Right lobe of liver (tissue), 6 donors: ENCODE measurements at regions not wholly inside any gene's neighbourhood (a gene's known extent, or its start where the extent isn't known, plus 50 kb on each side); places are given as distances from the start of the nearest gene placed in this dataset.

Source experiments
- ATAC-seq, 4 donors: fragments of 200-7000 bp; cut with Tn5 transposase; one replicate each; pipeline ENCODE4 v1.9.1; 2020; ENCODE audit warnings: mild to moderate bottlenecking in 4 of 4, moderate library complexity in 4 of 4
- DNase-seq, 3 donors: peaks; one replicate each; pipeline ENCODE4 v3.0.0-alpha.2; 2020
- H3K27ac ChIP-seq, 3 donors: fragments of 200-600 bp; one replicate each; pipeline ENCODE4 v1.8.0; 2022
- H3K27me3 ChIP-seq, 2 donors: fragments of 200-600 bp; one replicate each; pipeline ENCODE4 v1.8.0; 2022
- H3K36me3 ChIP-seq, 4 donors: fragments of 200-600 bp; sonication (generic) in 1 of 4; one replicate each; pipeline versions ENCODE4 v1.5.1 to v1.8.0; 2017 to 2022; ENCODE audit warnings: control low read depth in 1 of 4
- H3K4me1 ChIP-seq, 4 donors: fragments of 200-600 bp; sonication (generic) in 1 of 4; one replicate each; pipeline versions ENCODE4 v1.5.1 to v1.8.0; 2017 to 2022; ENCODE audit warnings: control low read depth in 1 of 4
- H3K4me3 ChIP-seq, 3 donors: fragments of 200-600 bp; one replicate each; pipeline ENCODE4 v1.8.0; 2022
- H3K9me3 ChIP-seq, 4 donors: fragments of 200-600 bp; sonication (generic) in 1 of 4; one replicate each; pipeline versions ENCODE4 v1.5.1 to v1.8.0; 2017 to 2022; ENCODE audit warnings: control low read depth in 1 of 4
- POLR2A ChIP-seq: fragments of 450-650 bp; IDR thresholded peaks from one replicate; pipeline ENCODE4 v1.6.1; 2017; ENCODE audit warnings: antibody characterized with exemption, mild to moderate bottlenecking
- WGBS: methylation state at CpG from one replicate; pipeline ENCODE4 v1.1.6; 2018; ENCODE audit warnings: low coverage, low lambda C conversion rate; ENCODE audit not compliant: insufficient coverage; ENCODE audit errors: missing lambda C conversion rate; 5-methylcytosine and 5-hydroxymethylcytosine counted together
- intact Hi-C, 2 donors: fragments of 100-400 bp; cut with DNase I; formaldehyde crosslinking; loops; one replicate each; pipeline versions ENCODE4 v1.11.2 to v1.14.1; 2022
- TF ChIP-seq, protein P1 (sequence below), 4 donors: fragments of 200-600 bp in 3 of 4; fragments of 450-650 bp in 1 of 4; IDR thresholded peaks; one replicate each; pipeline versions ENCODE4 v1.5.1 to v1.8.0; 2016 to 2022; ENCODE audit warnings: antibody characterized with exemption in 4 of 4, mild to moderate bottlenecking in 2 of 4
- donor health status: DM: no; HTN: yes; CAD: no.
- donor health status: DM: no; HTN: no; CAD: no.
- donor health status: DM: no; HTN: no; CAD: no.
- donor health status: DM: no; HTN: yes; CAD: no.
- donor health status: DM: no; HTN: yes; CAD: no.

DNA sequence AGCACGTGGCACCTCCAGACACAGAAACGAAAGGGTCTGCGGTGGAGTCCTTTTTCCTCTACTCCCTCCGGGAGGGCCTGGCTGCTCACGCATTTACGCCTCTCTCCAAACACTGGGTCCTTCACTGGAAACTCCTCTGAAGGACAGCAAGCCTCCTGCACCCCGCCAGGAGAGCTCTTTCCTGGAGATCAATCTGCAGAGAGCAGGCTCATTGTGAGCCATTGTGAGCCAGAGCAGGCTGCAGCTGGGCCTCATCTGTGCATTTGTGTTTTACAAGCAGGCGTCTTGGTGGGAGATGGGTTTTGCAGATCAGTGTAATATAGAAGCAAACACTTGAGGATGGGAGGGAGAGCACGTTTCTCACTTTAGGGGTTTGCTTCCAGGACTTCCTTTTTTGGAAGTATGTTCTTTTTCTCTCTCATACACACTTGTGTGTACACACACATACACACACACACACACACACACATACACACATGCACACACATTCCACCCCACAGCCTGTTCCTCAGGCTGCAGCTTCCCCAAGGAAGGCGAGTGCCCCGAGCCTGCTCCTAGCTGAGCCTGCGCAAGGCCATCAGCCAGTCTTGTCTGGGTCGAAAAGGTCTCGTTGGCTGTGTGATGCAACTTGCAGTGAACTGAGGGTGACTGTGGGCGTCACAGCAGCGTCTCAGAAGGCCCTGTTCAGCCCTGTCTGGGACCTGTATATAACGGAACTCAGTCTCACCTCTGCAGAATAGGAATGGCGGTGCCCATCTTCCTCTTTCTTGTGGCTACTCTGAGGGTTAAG, 163.5 kb downstream of the GLI2 start:
- Histone ChIP-seq H3K9me3 (no peaks in the 10 kb centered on the region), H3K27me3 (no peaks in the 10 kb centered on the region), H3K4me3 (no peak overlapping the region), H3K4me1 (no peaks in the 10 kb centered on the region), H3K27ac (no peak overlapping the region), H3K36me3 (no peaks in the 10 kb centered on the region)
- intact Hi-C loops = no loop called here
- no peak for DNase-seq
- WGBS = 56% methylated on average over 8 of the region's 18 CpGs
- no peak for TF ChIP-seq POLR2A
- TF ChIP-seq, protein P1, sequence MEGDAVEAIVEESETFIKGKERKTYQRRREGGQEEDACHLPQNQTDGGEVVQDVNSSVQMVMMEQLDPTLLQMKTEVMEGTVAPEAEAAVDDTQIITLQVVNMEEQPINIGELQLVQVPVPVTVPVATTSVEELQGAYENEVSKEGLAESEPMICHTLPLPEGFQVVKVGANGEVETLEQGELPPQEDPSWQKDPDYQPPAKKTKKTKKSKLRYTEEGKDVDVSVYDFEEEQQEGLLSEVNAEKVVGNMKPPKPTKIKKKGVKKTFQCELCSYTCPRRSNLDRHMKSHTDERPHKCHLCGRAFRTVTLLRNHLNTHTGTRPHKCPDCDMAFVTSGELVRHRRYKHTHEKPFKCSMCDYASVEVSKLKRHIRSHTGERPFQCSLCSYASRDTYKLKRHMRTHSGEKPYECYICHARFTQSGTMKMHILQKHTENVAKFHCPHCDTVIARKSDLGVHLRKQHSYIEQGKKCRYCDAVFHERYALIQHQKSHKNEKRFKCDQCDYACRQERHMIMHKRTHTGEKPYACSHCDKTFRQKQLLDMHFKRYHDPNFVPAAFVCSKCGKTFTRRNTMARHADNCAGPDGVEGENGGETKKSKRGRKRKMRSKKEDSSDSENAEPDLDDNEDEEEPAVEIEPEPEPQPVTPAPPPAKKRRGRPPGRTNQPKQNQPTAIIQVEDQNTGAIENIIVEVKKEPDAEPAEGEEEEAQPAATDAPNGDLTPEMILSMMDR (IDR thresholded peaks at IDR 0.05) = no peak
- ATAC-seq = no peak

DNA sequence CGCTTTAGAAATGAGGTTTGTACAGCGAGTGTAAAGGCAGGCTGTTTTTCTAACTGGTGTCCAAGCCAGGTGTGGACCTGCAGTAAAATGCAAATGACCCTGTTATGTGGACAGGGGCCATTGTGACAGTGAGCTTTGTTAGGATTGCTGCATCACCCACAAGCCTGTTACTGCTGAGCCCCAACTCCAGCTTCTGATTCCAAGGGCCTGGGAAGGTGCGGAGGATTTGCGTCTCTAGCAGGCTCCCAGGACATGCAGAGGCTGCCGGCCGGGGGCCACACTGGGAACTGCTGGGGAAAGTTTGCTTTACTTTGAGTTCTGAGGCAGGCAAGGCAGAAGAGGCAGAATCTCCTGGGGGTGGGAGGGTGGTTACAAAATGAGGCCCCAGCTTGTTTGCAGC, 164.1 kb downstream of the GLI2 start:
- H3K4me1 ChIP-seq = no peaks in the 10 kb centered on the region
- no peak overlapping the region for H3K4me3 ChIP-seq
- no peaks in the 10 kb centered on the region for H3K36me3 ChIP-seq
- ATAC-seq (no peak), DNase-seq (no peak)
- 60% methylated on average over 2 of the region's 6 CpGs for WGBS
- H3K27me3 ChIP-seq = no peaks in the 10 kb centered on the region
- no peaks in the 10 kb centered on the region for H3K9me3 ChIP-seq
- intact Hi-C loops = no loop called here
- H3K27ac ChIP-seq = no peak overlapping the region
- TF ChIP-seq, protein P1 (IDR thresholded peaks at IDR 0.05) = no peak
- TF ChIP-seq POLR2A = no peak

- intact Hi-C loops = no loop called here
- Histone ChIP-seq H3K27ac (no peak overlapping the region), H3K36me3 (no peaks in the 10 kb centered on the region), H3K4me3 (no peak overlapping the region), H3K9me3 (no peaks in the 10 kb centered on the region), H3K4me1 (no peaks in the 10 kb centered on the region), H3K27me3 (no peaks in the 10 kb centered on the region)
- DNase-seq = no peak
- ATAC-seq = no peak
- TF ChIP-seq, protein P1 (IDR thresholded peaks at IDR 0.05) = no peak
- no peak for TF ChIP-seq POLR2A
- 60% methylated on average over 3 of the region's 7 CpGs for WGBS
Measured at GRCh38 chr2:120901201-120901600, 165.5 kb downstream of the GLI2 start.

DNA sequence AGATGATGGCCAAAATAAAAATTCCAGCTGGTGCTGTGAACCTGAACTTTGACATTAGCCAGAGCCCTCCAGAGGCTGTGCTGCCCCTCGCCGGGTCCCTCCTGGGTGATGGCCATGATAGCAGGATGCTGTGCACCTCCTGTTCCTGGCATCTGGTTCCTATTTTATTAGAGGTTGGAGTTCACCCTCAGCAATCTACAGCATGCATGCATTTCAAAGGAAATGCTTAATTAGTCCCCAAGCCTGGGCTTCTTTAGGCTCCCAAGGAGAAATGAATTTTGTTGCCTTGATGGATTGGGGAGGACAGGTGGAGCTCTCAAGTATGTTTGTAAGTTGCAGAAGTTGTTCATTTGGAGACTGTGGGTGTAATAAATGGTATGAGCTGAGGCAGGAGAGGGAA, 166.9 kb downstream of the GLI2 start:
- DNase-seq (no peak), ATAC-seq (no peak)
- H3K36me3 ChIP-seq = no peaks in the 10 kb centered on the region
- H3K9me3 ChIP-seq = no peaks in the 10 kb centered on the region
- no peak overlapping the region for H3K27ac ChIP-seq
- H3K4me3 ChIP-seq = no peak overlapping the region
- 33% methylated on average over 1 of the region's 2 CpGs for WGBS
- H3K4me1 ChIP-seq = no peaks in the 10 kb centered on the region
- TF ChIP-seq, protein P1 (IDR thresholded peaks at IDR 0.05) = no peak
- no peak for TF ChIP-seq POLR2A
- H3K27me3 ChIP-seq = no peaks in the 10 kb centered on the region
- intact Hi-C loops = no loop called here
